ENCODE measurements at regions not wholly inside any gene's neighbourhood (a gene's known extent, or its start where the extent isn't known, plus 50 kb on each side); places are given as distances from the start of the nearest gene placed in this dataset.

GRCh38 chr6:53984163-53984562 is 127.1 kb upstream of the MLIP start:
- TF ChIP-seq POLR2A (IDR thresholded peaks at IDR 0.05; ENCODE audit: low read depth, low read length) (no peak), POLR2AphosphoS5 (IDR thresholded peaks at IDR 0.05; ENCODE audit: low read depth, low read length) (no peak), TAF1 (IDR thresholded peaks at IDR 0.05; ENCODE audit: borderline replicate concordance, low read depth, low read length) (no peak)

All from GM12892 (cell line).